Cardiac fibroblast (primary cell): ENCODE measurements at regions not wholly inside any gene's neighbourhood (a gene's known extent, or its start where the extent isn't known, plus 50 kb on each side); places are given as distances from the start of the nearest gene placed in this dataset.

Experiments
- DNase-seq, 2 donors: peaks; one replicate each; pipeline versions ENCODE4 v3.0.0 to v3.0.0-alpha.2; 2010; ENCODE audit warnings: low read depth in 2 of 2
- H3K4me3 ChIP-seq, 2 donors: replicated peaks in 1 of 2; 1 replicate in 1 of 2; 2 replicates in 1 of 2; pipeline ENCODE4 v1.5.1; 2011; ENCODE audit warnings: low read depth in 2 of 2, low read length in 2 of 2, mild to moderate bottlenecking in 2 of 2, moderate library complexity in 1 of 2
- TF ChIP-seq, protein P1 (sequence below): IDR thresholded peaks from one replicate; pipeline ENCODE4 v1.5.1; 2011; ENCODE audit warnings: low read depth, mild to moderate bottlenecking, low read length, inconsistent platforms

DNA sequence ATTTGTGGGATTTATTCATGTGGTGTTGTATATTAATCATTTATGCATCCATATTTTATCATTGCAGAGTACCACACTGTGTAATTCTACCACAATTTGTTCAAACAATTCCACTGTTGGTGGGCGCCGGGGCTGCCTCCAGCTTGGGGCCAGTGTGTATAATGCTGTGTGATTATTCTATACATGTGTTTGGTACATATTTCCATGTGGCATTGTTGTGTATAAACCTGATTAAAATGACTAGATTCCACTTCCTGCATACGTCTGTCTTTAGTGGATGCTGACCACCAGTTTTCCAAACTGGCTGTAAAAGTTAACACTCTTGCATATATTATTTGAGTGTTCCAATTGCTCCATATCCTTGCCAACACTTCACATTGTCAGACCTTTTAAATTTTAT, 1213.8 kb downstream of the TBC1D22A start:
- no peak for DNase-seq
- TF ChIP-seq, protein P1, sequence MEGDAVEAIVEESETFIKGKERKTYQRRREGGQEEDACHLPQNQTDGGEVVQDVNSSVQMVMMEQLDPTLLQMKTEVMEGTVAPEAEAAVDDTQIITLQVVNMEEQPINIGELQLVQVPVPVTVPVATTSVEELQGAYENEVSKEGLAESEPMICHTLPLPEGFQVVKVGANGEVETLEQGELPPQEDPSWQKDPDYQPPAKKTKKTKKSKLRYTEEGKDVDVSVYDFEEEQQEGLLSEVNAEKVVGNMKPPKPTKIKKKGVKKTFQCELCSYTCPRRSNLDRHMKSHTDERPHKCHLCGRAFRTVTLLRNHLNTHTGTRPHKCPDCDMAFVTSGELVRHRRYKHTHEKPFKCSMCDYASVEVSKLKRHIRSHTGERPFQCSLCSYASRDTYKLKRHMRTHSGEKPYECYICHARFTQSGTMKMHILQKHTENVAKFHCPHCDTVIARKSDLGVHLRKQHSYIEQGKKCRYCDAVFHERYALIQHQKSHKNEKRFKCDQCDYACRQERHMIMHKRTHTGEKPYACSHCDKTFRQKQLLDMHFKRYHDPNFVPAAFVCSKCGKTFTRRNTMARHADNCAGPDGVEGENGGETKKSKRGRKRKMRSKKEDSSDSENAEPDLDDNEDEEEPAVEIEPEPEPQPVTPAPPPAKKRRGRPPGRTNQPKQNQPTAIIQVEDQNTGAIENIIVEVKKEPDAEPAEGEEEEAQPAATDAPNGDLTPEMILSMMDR = no peak
- no peak overlapping the region for H3K4me3 ChIP-seq

DNA sequence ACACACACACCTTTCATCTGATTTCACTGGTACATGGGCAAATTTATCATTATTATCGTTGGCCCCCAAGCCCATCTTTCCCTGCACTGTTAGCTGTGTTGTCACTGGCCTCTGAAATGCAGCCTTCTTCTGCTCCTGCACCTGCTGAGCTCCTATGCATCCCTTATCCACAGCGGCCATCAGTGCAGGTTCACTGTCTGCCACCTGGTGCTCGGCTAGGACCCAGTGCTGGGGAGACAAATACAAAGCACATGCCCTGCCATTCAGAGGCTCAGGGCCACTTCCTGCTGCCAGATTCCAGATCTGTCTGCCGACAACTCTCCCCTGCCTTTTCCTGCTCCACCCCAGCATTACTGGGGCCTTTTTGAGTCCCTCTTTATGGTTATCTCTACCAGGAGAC, 1205.4 kb downstream of the TBC1D22A start:
- no peak overlapping the region for H3K4me3 ChIP-seq
- no peak for DNase-seq
- TF ChIP-seq, protein P1 = no peak

GRCh38 chr22:47966316-47966715, 1203.9 kb downstream of the TBC1D22A start:
- no peak for DNase-seq
- TF ChIP-seq, protein P1 = no peak
- no peak overlapping the region for H3K4me3 ChIP-seq

DNA sequence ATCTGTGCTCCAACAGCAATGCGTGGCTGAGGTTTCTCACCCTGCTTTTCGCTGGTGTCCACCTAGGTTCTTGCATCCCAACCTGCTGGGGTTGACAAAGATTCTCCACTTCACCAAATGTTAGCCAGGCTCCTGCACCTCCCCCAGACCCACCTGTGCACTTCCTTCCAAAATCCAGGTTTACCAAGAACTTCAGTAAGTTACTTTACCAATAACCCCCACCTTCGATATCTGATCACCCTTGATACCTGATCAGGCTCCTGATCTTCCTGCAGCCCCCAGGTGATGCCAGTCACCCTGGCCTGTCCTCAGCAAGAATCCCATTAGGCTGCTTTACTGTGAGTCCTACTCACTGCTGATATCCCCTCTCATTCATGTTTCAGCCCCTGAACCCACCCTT, 1203.4 kb downstream of the TBC1D22A start:
- no peak overlapping the region for H3K4me3 ChIP-seq
- TF ChIP-seq, protein P1 = no peak
- DNase-seq = no peak

DNA sequence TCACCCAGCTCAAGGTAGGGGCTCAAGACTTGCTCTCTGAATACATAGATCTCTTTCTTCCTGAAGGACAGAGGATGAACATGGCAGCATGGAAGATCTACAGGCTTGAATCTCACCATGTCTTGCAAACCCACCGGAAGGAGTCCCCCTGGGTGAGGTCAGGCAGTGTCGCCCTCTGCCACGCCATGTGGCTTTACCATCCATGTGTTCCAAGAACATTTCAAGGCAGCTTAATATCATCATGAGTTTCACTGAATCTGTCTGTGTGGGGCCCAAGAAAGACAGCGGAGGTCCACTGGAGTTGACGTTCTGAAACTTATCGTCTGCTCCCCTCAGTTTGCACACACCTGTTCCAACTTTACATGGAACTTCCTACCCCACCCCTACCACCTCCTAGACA, 1202.6 kb downstream of the TBC1D22A start:
- DNase-seq = no peak
- H3K4me3 ChIP-seq = no peak overlapping the region
- TF ChIP-seq, protein P1 = no peak

- no peak for DNase-seq
- TF ChIP-seq, protein P1 = no peak
- H3K4me3 ChIP-seq = no peak overlapping the region
These were observed 1201.2 kb downstream of the TBC1D22A start for GRCh38 chr22:47963660-47964059.

DNA sequence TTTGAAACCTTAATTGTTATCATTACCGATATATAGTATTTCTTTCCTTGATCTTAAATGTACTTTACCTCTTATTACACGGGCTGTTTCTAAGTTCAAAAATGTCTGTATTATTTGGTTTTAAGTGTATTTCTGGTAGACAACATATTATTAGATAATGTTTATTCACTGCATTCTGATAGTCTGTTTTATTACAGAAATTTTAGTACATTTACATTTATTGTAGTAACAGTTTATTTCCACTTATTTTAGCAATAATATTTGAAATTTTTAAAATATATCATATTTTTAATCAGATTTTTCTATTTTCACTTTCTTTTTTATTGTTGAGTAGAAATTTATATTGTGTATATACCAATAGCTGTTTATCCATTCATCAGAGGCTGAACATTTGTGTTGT, 1195.2 kb downstream of the TBC1D22A start:
- TF ChIP-seq, protein P1 = no peak
- DNase-seq = no peak
- no peak overlapping the region for H3K4me3 ChIP-seq
